DOHH2 (cell line): ENCODE measurements at regions not wholly inside any gene's neighbourhood (a gene's known extent, or its start where the extent isn't known, plus 50 kb on each side); places are given as distances from the start of the nearest gene placed in this dataset.

Experiments
- H3F3A ChIP-seq: fragments of 200-600 bp; sonication (generic), shearing (Covaris generic); 2 replicates; pipeline ENCODE4 v1.6.0; 2016; ENCODE audit warnings: antibody characterized with exemption, mild to moderate bottlenecking; ENCODE audit not compliant: control insufficient read depth, insufficient read depth
- H3K27ac ChIP-seq: fragments of 200-600 bp; sonication (generic); 2 replicates; pipeline ENCODE4 v1.5.1; 2014; ENCODE audit warnings: low read depth, mild to moderate bottlenecking, low read length, moderate library complexity
- H3K27me3 ChIP-seq: fragments of 200-600 bp; sonication (generic); 2 replicates; pipeline ENCODE4 v1.6.1; 2014; ENCODE audit warnings: mild to moderate bottlenecking, low read length, mixed read lengths; ENCODE audit not compliant: control insufficient read depth
- H3K36me3 ChIP-seq: fragments of 200-600 bp; sonication (generic); 2 replicates; pipeline ENCODE4 v1.6.1; 2014; ENCODE audit warnings: mild to moderate bottlenecking, low read length, moderate library complexity, mixed read lengths; ENCODE audit not compliant: control insufficient read depth
- H3K4me1 ChIP-seq: fragments of 200-600 bp; sonication (generic); 2 replicates; pipeline ENCODE4 v1.6.1; 2014; ENCODE audit warnings: mild to moderate bottlenecking, low read length, mixed read lengths; ENCODE audit not compliant: control insufficient read depth
- H3K4me2 ChIP-seq: fragments of 200-600 bp; sonication (generic); 2 replicates; pipeline ENCODE4 v1.6.0; 2014; ENCODE audit warnings: mild to moderate bottlenecking, low read length, moderate library complexity
- H3K4me3 ChIP-seq: fragments of 200-600 bp; sonication (generic); 2 replicates; pipeline ENCODE4 v1.5.1; 2014; ENCODE audit warnings: mild to moderate bottlenecking, low read length, mixed read lengths
- H3K79me2 ChIP-seq: fragments of 200-600 bp; sonication (generic); 2 replicates; pipeline ENCODE4 v1.6.1; 2014; ENCODE audit warnings: mild to moderate bottlenecking, low read length, mixed read lengths; ENCODE audit not compliant: control insufficient read depth
- H3K9me2 ChIP-seq: fragments of 200-600 bp; sonication (generic); replicated peaks from 2 replicates; pipeline ENCODE4 v1.6.1; 2014; ENCODE audit warnings: mild to moderate bottlenecking, low read length, mixed read lengths; ENCODE audit not compliant: control insufficient read depth
- H3K9me3 ChIP-seq: fragments of 200-600 bp; sonication (generic); 2 replicates; pipeline ENCODE4 v1.6.1; 2014; ENCODE audit warnings: antibody characterized with exemption, low read length, mixed read lengths; ENCODE audit not compliant: control insufficient read depth, insufficient read depth
- H4K20me1 ChIP-seq: fragments of 200-600 bp; sonication (generic); 2 replicates; pipeline ENCODE4 v1.6.0; 2014; ENCODE audit warnings: low read depth, mild to moderate bottlenecking, antibody characterized with exemption, low read length, moderate library complexity; ENCODE audit not compliant: control insufficient read depth, insufficient read depth
- CTCF ChIP-seq: fragments of 200-600 bp; sonication (generic); IDR thresholded peaks from one replicate; pipeline ENCODE4 v1.5.1; 2014; ENCODE audit warnings: antibody characterized with exemption, mild to moderate bottlenecking, low read depth, low read length; ENCODE audit not compliant: poor library complexity, severe bottlenecking
- EZH2phosphoT487 ChIP-seq: fragments of 200-600 bp; sonication (generic); IDR thresholded peaks from 2 replicates; pipeline ENCODE4 v1.6.1; 2017; ENCODE audit warnings: borderline replicate concordance, mild to moderate bottlenecking, antibody characterized with exemption, low read length, moderate library complexity, mixed read lengths

DNA sequence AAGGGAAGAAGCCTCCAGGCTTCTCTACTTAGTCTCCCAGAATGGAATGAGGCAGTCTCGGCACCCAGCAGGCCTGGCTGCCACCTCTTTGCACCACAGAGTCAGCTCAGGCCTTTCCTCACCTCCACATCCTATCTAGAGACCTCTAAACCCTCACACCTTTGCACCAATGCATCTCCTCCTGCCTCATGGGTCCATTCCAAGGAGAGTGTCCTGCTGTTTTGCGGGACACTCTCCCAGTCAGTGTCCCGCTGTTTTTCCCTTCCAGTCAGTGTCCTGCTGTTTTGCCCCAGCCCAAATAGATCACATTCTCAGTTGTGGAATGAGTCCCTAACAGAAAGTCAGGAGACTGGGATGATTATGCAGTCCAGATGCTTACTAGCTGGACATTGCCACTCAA lies 185.6 kb upstream of the CAMK1G start:
- H3K27ac ChIP-seq, result no peak overlapping the region
- no peaks in the 10 kb centered on the region for H3K9me3 ChIP-seq
- no peaks in the 10 kb centered on the region for H3K79me2 ChIP-seq
- H3K9me2 ChIP-seq, result no peaks in the 10 kb centered on the region
- H3K36me3 ChIP-seq, result no peaks in the 10 kb centered on the region
- no peaks in the 10 kb centered on the region for H3K27me3 ChIP-seq
- no peak overlapping the region for H3K4me3 ChIP-seq
- no peaks in the 10 kb centered on the region for H3K4me1 ChIP-seq
- H4K20me1 ChIP-seq, result no peaks in the 10 kb centered on the region
- no peaks in the 10 kb centered on the region for H3F3A ChIP-seq
- H3K4me2 ChIP-seq, result no peak overlapping the region
- TF ChIP-seq EZH2phosphoT487, result no peak
- TF ChIP-seq CTCF, result no peak

DNA sequence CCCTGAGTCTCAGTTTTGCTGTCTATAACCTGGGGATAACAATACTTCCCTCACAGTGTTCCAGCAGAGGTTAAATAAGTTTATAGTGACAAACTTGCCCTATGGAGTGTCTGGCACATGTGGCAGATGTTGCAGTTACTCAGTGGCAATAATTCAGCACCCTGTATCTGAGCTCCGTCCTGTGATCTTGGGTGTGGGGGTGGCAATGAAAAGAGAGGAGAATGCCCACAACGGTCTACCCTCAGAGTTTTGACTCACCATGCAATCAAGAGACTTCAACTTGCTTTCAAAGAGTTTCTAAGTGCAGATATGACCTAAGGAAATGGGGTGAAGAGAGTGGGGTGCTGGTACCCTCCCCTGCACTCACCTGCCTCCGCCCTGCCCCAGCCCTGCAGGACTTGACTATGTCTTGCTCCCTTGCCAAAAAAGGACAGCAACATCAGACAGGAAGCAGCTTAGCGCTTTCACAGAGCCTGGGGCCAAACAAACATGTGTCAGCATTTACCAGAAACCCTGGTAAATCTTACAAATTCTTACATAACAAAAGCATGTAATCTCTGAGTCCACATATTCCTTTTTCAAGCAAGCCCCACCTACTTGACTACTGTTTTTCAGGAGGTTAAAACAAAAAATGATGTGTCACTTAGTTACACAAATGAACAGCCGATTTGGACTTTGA lies 185.1 kb upstream of the CAMK1G start:
- Histone ChIP-seq H3K27ac (no peak overlapping the region), H3K4me3 (no peak overlapping the region), H3F3A (no peaks in the 10 kb centered on the region), H3K4me1 (no peaks in the 10 kb centered on the region), H3K79me2 (no peaks in the 10 kb centered on the region), H3K9me2 (no peaks in the 10 kb centered on the region), H3K36me3 (no peaks in the 10 kb centered on the region), H3K9me3 (no peaks in the 10 kb centered on the region), H3K4me2 (no peak overlapping the region), H4K20me1 (no peaks in the 10 kb centered on the region), H3K27me3 (no peaks in the 10 kb centered on the region)
- no peak for TF ChIP-seq CTCF
- TF ChIP-seq EZH2phosphoT487, result no peak

DNA sequence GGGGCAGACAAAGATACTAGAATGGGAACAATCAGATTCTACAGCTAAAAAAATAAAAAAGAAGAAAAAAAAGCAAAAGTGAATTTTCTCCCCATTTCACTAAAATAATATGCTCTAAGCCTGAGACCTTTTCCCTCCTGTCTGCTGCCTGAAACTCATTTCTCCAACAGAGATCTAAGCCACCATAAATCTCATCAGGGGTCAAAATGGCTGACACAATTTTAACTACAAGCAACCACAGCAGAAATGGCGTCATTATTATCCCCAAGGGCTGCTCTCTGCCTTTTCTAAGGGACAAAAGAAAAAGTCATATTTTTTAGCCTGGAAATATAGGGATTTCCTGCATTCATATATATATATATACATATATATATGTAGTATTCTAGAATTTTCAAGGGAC lies 183.7 kb upstream of the CAMK1G start:
- H3K79me2 ChIP-seq, result no peaks in the 10 kb centered on the region
- no peaks in the 10 kb centered on the region for H4K20me1 ChIP-seq
- H3K4me3 ChIP-seq, result no peak overlapping the region
- no peaks in the 10 kb centered on the region for H3K4me1 ChIP-seq
- no peaks in the 10 kb centered on the region for H3K9me3 ChIP-seq
- no peaks in the 10 kb centered on the region for H3K36me3 ChIP-seq
- H3K27ac ChIP-seq, result no peak overlapping the region
- H3K27me3 ChIP-seq, result no peaks in the 10 kb centered on the region
- H3K9me2 ChIP-seq, result no peaks in the 10 kb centered on the region
- no peak overlapping the region for H3K4me2 ChIP-seq
- no peak for TF ChIP-seq CTCF
- no peak for TF ChIP-seq EZH2phosphoT487
- H3F3A ChIP-seq, result no peaks in the 10 kb centered on the region
